Sigmoid colon (tissue), 6 donors: ENCODE measurements at regions not wholly inside any gene's neighbourhood (a gene's known extent, or its start where the extent isn't known, plus 50 kb on each side); places are given as distances from the start of the nearest gene placed in this dataset.
"Not testable (repeated sequence)": the region's sequence is repeated elsewhere in the genome, so short reads cannot be mapped to it uniquely, and the experiment has no call there.

Source experiments
- DNase-seq: peaks from one replicate; pipeline ENCODE4 v3.0.0-alpha.2; 2019
- H3K27ac ChIP-seq, 4 donors: fragments of 200-600 bp; sonication (generic); one replicate each; pipeline ENCODE4 v1.5.1; 2016 to 2019; ENCODE audit warnings: mild to moderate bottlenecking in 1 of 4
- H3K27me3 ChIP-seq, 3 donors: fragments of 200-600 bp; sonication (generic); one replicate each; pipeline ENCODE4 v1.5.1; 2019; ENCODE audit warnings: mild to moderate bottlenecking in 1 of 3
- H3K36me3 ChIP-seq, 4 donors: fragments of 200-600 bp; sonication (generic); one replicate each; pipeline ENCODE4 v1.5.1; 2016 to 2019
- H3K4me1 ChIP-seq, 4 donors: fragments of 200-600 bp; sonication (generic); one replicate each; pipeline ENCODE4 v1.5.1; 2017 to 2019
- H3K4me3 ChIP-seq, 4 donors: fragments of 200-600 bp; sonication (generic); one replicate each; pipeline ENCODE4 v1.5.1; 2017 to 2019; ENCODE audit warnings: mild to moderate bottlenecking in 2 of 4, moderate library complexity in 1 of 4
- H3K9me3 ChIP-seq, 4 donors: fragments of 200-600 bp in 3 of 4; sonication (generic) in 3 of 4; one replicate each; pipeline versions ENCODE4 v1.5.1 to v1.6.1; 2013 to 2019
- EP300 ChIP-seq, 4 donors: sonication (generic); formaldehyde crosslinking; IDR thresholded peaks; one replicate each; pipeline ENCODE4 v1.6.1; 2017; ENCODE audit warnings: antibody characterized with exemption in 4 of 4
- POLR2A ChIP-seq, 2 donors: fragments of 450-650 bp; IDR thresholded peaks; one replicate each; pipeline ENCODE4 v1.6.1; 2016; ENCODE audit warnings: antibody characterized with exemption in 2 of 2, mild to moderate bottlenecking in 2 of 2, moderate library complexity in 2 of 2
- POLR2AphosphoS5 ChIP-seq, 4 donors: sonication (generic); formaldehyde crosslinking; IDR thresholded peaks; one replicate each; pipeline ENCODE4 v1.6.1; 2017; ENCODE audit warnings: antibody characterized with exemption in 4 of 4
- WGBS, 2 donors: extraction: QIAGEN DNeasy Blood & Tissue Kit; methylation state at CpG; one replicate each; pipeline ENCODE4 v1.1.7; 2013; 5-methylcytosine and 5-hydroxymethylcytosine counted together
- intact Hi-C: fragments of 100-400 bp; cut with DNase I; formaldehyde crosslinking; loops from one replicate; pipeline ENCODE4 v1.15.1; 2023
- TF ChIP-seq, protein P1 (sequence below), 4 experiments: fragments of 450-650 bp in 3 of 4; fragments of 200-600 bp in 1 of 4; IDR thresholded peaks; one replicate each; pipeline ENCODE4 v1.5.1; 2016 to 2019; ENCODE audit warnings: antibody characterized with exemption in 4 of 4, mild to moderate bottlenecking in 3 of 4, moderate library complexity in 2 of 4
- donor health status: healthy with polysubstance abuse.
- donor health status: healthy.

- 65 to 71% methylated on average over 5 of the region's 5 CpGs for WGBS, 2 donors
- no peaks in the 10 kb centered on the region for H3K4me1 ChIP-seq
- no peaks in the 10 kb centered on the region for H3K27me3 ChIP-seq
- DNase-seq = no peak
- no peaks in the 10 kb centered on the region for H3K9me3 ChIP-seq
- TF ChIP-seq EP300 (IDR thresholded peaks at IDR 0.05) (no peak), POLR2A (IDR thresholded peaks at IDR 0.05) (no peak), POLR2AphosphoS5 (IDR thresholded peaks at IDR 0.05) (no peak)
- TF ChIP-seq, protein P1, sequence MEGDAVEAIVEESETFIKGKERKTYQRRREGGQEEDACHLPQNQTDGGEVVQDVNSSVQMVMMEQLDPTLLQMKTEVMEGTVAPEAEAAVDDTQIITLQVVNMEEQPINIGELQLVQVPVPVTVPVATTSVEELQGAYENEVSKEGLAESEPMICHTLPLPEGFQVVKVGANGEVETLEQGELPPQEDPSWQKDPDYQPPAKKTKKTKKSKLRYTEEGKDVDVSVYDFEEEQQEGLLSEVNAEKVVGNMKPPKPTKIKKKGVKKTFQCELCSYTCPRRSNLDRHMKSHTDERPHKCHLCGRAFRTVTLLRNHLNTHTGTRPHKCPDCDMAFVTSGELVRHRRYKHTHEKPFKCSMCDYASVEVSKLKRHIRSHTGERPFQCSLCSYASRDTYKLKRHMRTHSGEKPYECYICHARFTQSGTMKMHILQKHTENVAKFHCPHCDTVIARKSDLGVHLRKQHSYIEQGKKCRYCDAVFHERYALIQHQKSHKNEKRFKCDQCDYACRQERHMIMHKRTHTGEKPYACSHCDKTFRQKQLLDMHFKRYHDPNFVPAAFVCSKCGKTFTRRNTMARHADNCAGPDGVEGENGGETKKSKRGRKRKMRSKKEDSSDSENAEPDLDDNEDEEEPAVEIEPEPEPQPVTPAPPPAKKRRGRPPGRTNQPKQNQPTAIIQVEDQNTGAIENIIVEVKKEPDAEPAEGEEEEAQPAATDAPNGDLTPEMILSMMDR (IDR thresholded peaks at IDR 0.05) = no peak
- H3K4me3 ChIP-seq = no peak overlapping the region
- intact Hi-C loops = no loop called here
- H3K27ac ChIP-seq = no peak overlapping the region
- no peaks in the 10 kb centered on the region for H3K36me3 ChIP-seq
These were observed 475.5 kb downstream of the AACS start for GRCh38 chr12:125540580-125541204.

- H3K4me3 ChIP-seq = no peak overlapping the region
- intact Hi-C loops = no loop called here
- TF ChIP-seq, protein P1 (IDR thresholded peaks at IDR 0.05) = no peak
- TF ChIP-seq POLR2A (IDR thresholded peaks at IDR 0.05) (no peak), EP300 (IDR thresholded peaks at IDR 0.05) (no peak), POLR2AphosphoS5 (IDR thresholded peaks at IDR 0.05) (no peak)
- no peaks in the 10 kb centered on the region for H3K9me3 ChIP-seq
- H3K36me3 ChIP-seq = no peaks in the 10 kb centered on the region
- no peak overlapping the region for H3K27ac ChIP-seq
- H3K27me3 ChIP-seq = no peaks in the 10 kb centered on the region
- WGBS, 2 donors = 58 to 84% methylated on average over 3 of the region's 3 CpGs
- no peaks in the 10 kb centered on the region for H3K4me1 ChIP-seq
- DNase-seq = no peak
These were observed 479.7 kb downstream of the AACS start for GRCh38 chr12:125544960-125545359.

DNA sequence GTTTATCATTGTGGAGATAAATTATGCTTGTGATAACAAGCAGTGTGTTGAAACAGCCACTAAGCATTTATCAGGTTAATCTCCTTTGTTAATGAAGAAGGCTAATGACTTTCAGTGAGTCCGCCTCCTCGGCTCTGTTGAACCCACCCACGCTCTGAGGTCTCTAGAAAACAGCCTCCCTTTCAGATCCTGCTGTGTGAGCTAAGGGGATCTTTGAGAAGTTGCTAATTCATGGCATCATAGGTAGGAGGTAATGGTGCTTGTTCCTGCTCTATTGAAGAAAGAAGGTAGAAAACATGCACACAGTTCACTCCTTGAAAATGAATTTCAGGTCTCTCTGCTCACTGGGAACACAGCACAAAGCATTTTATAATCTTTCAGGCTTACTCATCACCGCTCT, 483.9 kb downstream of the AACS start:
- Histone ChIP-seq H3K4me1 (no peaks in the 10 kb centered on the region), H3K27me3 (no peaks in the 10 kb centered on the region), H3K9me3 (no peaks in the 10 kb centered on the region), H3K4me3 (no peak overlapping the region), H3K36me3 (no peaks in the 10 kb centered on the region), H3K27ac (no peak overlapping the region)
- TF ChIP-seq EP300 (IDR thresholded peaks at IDR 0.05) = no peak
- no peak for TF ChIP-seq POLR2A (IDR thresholded peaks at IDR 0.05)
- no peak for TF ChIP-seq POLR2AphosphoS5 (IDR thresholded peaks at IDR 0.05)
- TF ChIP-seq, protein P1 (IDR thresholded peaks at IDR 0.05) = no peak
- no peak for DNase-seq
- 71 to 83% methylated on average over 4 of the region's 4 CpGs for WGBS, 2 donors
- intact Hi-C loops = no loop called here

DNA sequence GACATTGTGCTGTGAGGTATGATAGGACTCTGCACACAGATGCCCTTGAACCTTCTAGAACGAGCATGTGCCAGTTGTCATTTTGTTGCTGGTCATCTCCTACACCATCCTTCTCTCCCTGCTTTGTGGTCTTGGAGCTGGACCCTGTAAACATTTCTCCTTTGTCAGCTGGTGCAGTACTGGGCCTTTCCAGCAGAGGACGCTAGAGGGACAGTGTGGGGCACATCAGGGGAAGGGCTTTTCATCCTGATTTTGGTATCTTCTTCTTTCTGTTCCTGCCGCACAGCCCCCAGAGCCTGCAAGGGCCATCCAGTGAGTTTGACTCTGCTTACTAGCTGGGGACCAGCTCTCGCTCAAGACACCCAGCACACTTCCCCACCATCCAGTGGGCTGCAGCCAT, 484.6 kb downstream of the AACS start:
- H3K4me3 ChIP-seq = no peak overlapping the region
- TF ChIP-seq POLR2AphosphoS5 (IDR thresholded peaks at IDR 0.05) (no peak), EP300 (IDR thresholded peaks at IDR 0.05) (no peak), POLR2A (IDR thresholded peaks at IDR 0.05) (no peak)
- TF ChIP-seq, protein P1 (IDR thresholded peaks at IDR 0.05) = no peak
- H3K9me3 ChIP-seq = no peaks in the 10 kb centered on the region
- H3K27ac ChIP-seq = no peak overlapping the region
- no peaks in the 10 kb centered on the region for H3K4me1 ChIP-seq
- intact Hi-C loops = no loop called here
- WGBS, 2 donors = 61 to 74% methylated on average over 4 of the region's 4 CpGs
- no peaks in the 10 kb centered on the region for H3K36me3 ChIP-seq
- no peaks in the 10 kb centered on the region for H3K27me3 ChIP-seq
- no peak for DNase-seq

DNA sequence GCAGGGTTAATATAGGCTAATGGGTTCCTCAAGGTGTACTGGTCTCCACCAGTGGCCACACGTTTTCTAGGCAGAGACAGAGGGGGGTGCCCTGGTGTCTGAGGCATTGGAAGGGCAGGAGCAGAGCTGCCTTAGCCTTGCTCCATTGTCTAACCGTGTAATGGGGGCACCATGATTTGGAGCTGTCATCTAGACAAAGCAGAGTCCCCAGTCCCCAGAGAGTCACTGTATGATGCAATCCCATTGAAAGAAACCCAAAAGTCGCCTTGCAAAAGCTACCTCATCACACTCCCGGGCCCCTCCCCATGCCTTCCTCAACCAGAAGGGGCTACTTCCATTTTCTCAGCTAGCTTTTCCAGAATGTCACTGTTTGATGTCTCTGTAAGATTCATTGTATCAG, 487.1 kb downstream of the AACS start:
- no peak for DNase-seq
- Histone ChIP-seq H3K27ac (no peak overlapping the region), H3K27me3 (no peaks in the 10 kb centered on the region), H3K4me1 (no peaks in the 10 kb centered on the region), H3K4me3 (no peak overlapping the region), H3K9me3 (no peaks in the 10 kb centered on the region), H3K36me3 (no peaks in the 10 kb centered on the region)
- WGBS, 2 donors = 70 to 74% methylated on average over 4 of the region's 4 CpGs
- intact Hi-C loops = no loop called here
- TF ChIP-seq POLR2A (IDR thresholded peaks at IDR 0.05) (no peak), POLR2AphosphoS5 (IDR thresholded peaks at IDR 0.05) (no peak), EP300 (IDR thresholded peaks at IDR 0.05) (no peak)
- TF ChIP-seq, protein P1 (IDR thresholded peaks at IDR 0.05) = no peak

- H3K9me3 ChIP-seq, H3K4me1 ChIP-seq, DNase-seq, intact Hi-C loops, H3K27me3 ChIP-seq, H3K27ac ChIP-seq, H3K4me3 ChIP-seq, H3K36me3 ChIP-seq: not testable (repeated sequence)
- WGBS, 2 donors = 91 to 94% methylated on average over 5 of the region's 5 CpGs
These were observed 495.8 kb downstream of the AACS start for GRCh38 chr12:125561008-125561407.
